ENCODE measurements at regions not wholly inside any gene's neighbourhood (a gene's known extent, or its start where the extent isn't known, plus 50 kb on each side); places are given as distances from the start of the nearest gene placed in this dataset.

GRCh38 chr21:35840949-35841348 is 219.4 kb downstream of the SETD4 start:
- 80% methylated on average over 2 of the region's 2 CpGs for WGBS, 2 donors
- H3K9ac ChIP-seq (ENCODE audit: insufficient read depth in 1 of 2, low read length in 2 of 2): no peak overlapping the region
- no peak for TF ChIP-seq CTCF (IDR thresholded peaks at IDR 0.05; ENCODE audit: control extremely low read depth, extremely low read depth)
- ATAC-seq (ENCODE audit: insufficient read depth, low FRiP score) (no peak), DNase-seq (no peak)
- H3K27me3 ChIP-seq (ENCODE audit: control insufficient read depth in 3 of 3, insufficient read depth in 3 of 3, low read length in 2 of 3): no peaks in the 10 kb centered on the region
- H3K9me3 ChIP-seq (ENCODE audit: control insufficient read depth in 4 of 4, insufficient read depth in 3 of 4, low read length in 3 of 4): peaks cover 0 to 2% (median 0%) of the 10 kb centered on the region in 4 donors
- H3K36me3 ChIP-seq (ENCODE audit: control insufficient read depth in 4 of 4, insufficient read depth in 4 of 4, low read length in 4 of 4): no peaks in the 10 kb centered on the region
- H3K27ac ChIP-seq (ENCODE audit: low read depth in 1 of 2, low read length in 1 of 2): no peak overlapping the region
- no peak overlapping the region for H3K4me3 ChIP-seq
- H3K4me1 ChIP-seq (ENCODE audit: control insufficient read depth in 5 of 5, insufficient read depth in 5 of 5, low read length in 5 of 5): no peaks in the 10 kb centered on the region

- no peaks in the 10 kb centered on the region for H3K4me1 ChIP-seq (ENCODE audit: control insufficient read depth in 5 of 5, insufficient read depth in 5 of 5, low read length in 5 of 5)
- WGBS, 2 donors: 97 to 98% methylated on average over 2 of the region's 2 CpGs
- DNase-seq: peak; percentile 51 to 88 (median 78)
- H3K9ac ChIP-seq (ENCODE audit: insufficient read depth in 1 of 2, low read length in 2 of 2): no peak overlapping the region
- H3K27me3 ChIP-seq (ENCODE audit: control insufficient read depth in 3 of 3, insufficient read depth in 3 of 3, low read length in 2 of 3): no peaks in the 10 kb centered on the region
- H3K36me3 ChIP-seq (ENCODE audit: control insufficient read depth in 4 of 4, insufficient read depth in 4 of 4, low read length in 4 of 4): no peaks in the 10 kb centered on the region
- TF ChIP-seq CTCF (IDR thresholded peaks at IDR 0.05; ENCODE audit: control extremely low read depth, extremely low read depth): peak; percentile 72
- ATAC-seq (ENCODE audit: insufficient read depth, low FRiP score): no peak
- H3K27ac ChIP-seq (ENCODE audit: low read depth in 1 of 2, low read length in 1 of 2): no peak overlapping the region
- no peak overlapping the region for H3K4me3 ChIP-seq
- H3K9me3 ChIP-seq (ENCODE audit: control insufficient read depth in 4 of 4, insufficient read depth in 3 of 4, low read length in 3 of 4): peaks cover 0 to 2% (median 0%) of the 10 kb centered on the region in 4 donors
Observed at GRCh38 chr21:35840197-35840799, 220.0 kb downstream of the SETD4 start.

GRCh38 chr21:35838987-35839763 is 221.2 kb downstream of the SETD4 start:
- H3K9me3 ChIP-seq (ENCODE audit: control insufficient read depth in 4 of 4, insufficient read depth in 3 of 4, low read length in 3 of 4): no peaks in the 10 kb centered on the region
- WGBS, 2 donors: 90 to 92% methylated on average over 7 of the region's 7 CpGs
- H3K9ac ChIP-seq (ENCODE audit: insufficient read depth in 1 of 2, low read length in 2 of 2): no peak overlapping the region
- H3K4me1 ChIP-seq (ENCODE audit: control insufficient read depth in 5 of 5, insufficient read depth in 5 of 5, low read length in 5 of 5): no peaks in the 10 kb centered on the region
- no peak overlapping the region for H3K4me3 ChIP-seq
- no peaks in the 10 kb centered on the region for H3K36me3 ChIP-seq (ENCODE audit: control insufficient read depth in 4 of 4, insufficient read depth in 4 of 4, low read length in 4 of 4)
- H3K27ac ChIP-seq (ENCODE audit: low read depth in 1 of 2, low read length in 1 of 2): no peak overlapping the region
- DNase-seq: no peak
- no peaks in the 10 kb centered on the region for H3K27me3 ChIP-seq (ENCODE audit: control insufficient read depth in 3 of 3, insufficient read depth in 3 of 3, low read length in 2 of 3)
- no peak for ATAC-seq (ENCODE audit: insufficient read depth, low FRiP score)
- no peak for TF ChIP-seq CTCF (IDR thresholded peaks at IDR 0.05; ENCODE audit: control extremely low read depth, extremely low read depth)
